ENCODE measurements at regions not wholly inside any gene's neighbourhood (a gene's known extent, or its start where the extent isn't known, plus 50 kb on each side); places are given as distances from the start of the nearest gene placed in this dataset.

DNA sequence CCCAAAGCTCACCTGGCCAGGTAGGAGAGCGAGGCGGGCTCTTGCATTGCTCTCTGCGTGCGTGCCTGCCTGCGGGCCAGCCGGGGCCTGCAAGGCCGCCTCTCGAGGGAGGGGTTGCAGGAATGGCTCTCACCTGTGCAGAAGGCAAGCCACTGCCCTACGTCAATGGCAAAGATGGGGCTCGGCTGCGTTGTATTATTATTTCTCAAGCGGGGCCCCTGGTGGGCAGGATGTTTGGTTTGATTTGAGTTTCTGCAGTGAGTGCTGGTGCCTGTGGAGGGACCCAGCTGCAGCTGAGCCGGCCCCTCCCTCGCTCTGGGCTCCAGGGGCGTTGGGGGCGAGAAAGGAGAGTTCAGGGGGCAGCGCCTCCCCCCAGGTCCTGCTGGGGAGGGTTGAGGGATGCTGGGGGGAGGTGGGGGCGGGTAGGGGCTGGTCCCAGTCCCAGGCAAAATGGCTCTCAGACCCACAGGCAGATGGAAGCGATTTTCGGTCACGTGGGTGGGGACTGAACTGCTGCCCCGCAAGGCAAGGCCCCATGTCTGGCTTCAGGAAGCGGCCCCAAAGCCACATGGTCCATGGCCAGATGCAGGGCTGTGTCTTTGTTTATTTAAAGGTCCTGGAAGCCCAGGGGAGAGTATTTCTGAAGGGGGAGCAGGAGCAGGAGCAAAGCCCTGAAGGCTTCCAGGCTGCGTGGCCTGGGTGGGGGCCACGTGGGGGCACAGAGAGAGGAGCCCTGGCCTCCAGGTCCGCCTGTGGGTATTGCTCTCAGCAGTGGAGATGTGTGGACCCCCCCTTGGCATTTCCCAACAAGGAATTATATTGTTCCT lies 338.8 kb downstream of the SEC14L1 start:
- no peak for FAIRE-seq

DNA sequence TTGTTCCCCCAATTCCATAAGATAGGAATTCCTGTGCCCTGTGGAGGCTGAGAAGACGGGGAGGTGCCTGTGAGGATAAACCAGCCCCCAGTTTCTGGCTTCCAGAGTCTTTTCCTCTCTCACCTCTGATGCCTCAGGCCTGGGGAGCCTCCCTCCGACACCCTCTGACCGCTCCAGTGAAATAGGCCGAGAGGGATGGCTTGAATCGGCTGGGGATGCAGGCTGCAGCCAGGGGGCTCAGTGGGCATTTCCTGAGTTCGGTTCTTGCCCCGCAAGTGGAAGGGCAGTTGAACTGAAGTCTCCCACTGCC lies 339.4 kb downstream of the SEC14L1 start:
- no peak for FAIRE-seq

DNA sequence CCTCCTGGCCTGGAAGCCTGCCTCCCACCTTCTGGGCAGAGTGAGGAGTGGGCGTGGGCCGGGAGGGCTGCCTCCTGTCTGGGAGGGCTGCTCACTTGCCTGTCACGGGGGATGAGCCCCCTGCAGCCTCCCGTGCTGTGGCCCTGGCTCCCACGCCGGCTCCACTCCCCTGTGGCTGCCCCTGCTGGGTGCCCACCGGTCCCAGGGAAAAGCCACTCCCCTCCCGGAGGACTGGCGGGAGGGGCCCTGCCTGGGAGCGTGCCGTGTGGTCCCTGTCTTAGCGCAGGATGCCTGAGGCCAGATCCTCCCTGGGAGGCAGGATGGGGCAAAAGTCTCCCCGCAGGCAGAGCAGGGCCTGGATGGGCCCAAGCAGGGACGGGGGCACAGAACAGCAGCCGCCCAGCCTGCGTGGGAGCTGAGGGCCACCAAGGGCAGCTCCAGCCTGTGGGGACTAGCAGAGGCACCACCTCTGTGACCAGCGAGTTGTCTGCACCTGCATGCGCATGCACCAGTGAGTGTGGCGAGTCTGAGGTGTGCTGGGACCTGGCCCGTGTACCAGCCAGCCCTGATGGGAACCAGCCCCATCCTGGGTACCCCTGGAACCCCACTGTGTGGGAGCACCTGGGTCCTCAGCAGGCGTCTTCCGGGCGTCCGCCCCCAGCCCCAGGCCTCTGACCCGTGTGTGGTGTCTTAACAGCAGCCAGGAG lies 339.9 kb downstream of the SEC14L1 start:
- no peak for FAIRE-seq

DNA sequence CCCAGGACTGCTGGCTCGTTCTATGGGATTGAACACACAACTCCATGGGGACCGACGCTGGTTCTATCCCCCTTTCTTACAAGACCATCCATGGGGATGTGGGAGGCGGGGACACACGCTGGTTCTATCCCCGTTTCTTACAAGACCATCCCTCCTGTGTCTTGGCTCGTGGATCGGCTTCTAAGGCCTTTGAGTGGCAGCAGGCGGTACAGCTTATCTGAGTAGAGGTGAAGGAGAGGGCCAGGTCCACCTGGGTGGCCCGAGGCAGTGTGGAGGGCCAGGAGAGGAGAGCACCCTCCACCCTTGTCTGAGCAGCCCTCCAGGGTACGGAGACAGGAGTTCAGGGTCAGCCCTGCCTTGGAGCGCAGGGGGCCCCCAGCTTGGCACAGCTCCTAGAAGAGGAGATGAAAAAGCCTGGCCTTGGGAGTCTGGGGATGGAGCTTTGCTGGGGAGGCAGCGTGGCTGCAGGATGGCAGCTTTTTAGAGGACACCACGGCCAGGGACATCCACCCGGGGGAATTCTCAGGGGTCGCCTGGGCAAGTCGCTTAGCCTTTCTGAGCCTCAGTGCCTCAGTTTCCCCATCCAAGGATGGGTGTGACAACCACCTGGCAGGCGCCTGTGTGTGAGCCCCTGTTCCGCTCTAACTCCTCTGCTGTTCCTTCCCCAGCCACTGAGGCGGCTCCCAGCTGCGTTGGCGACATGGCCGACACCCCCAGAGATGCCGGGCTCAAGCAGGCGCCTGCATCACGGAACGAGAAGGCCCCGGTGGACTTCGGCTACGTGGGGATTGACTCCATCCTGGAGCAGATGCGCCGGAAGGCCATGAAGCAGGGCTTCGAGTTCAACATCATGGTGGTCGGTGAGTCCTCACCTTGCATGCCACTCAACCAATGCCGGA lies 341.0 kb downstream of the SEC14L1 start:
- FAIRE-seq = no peak

DNA sequence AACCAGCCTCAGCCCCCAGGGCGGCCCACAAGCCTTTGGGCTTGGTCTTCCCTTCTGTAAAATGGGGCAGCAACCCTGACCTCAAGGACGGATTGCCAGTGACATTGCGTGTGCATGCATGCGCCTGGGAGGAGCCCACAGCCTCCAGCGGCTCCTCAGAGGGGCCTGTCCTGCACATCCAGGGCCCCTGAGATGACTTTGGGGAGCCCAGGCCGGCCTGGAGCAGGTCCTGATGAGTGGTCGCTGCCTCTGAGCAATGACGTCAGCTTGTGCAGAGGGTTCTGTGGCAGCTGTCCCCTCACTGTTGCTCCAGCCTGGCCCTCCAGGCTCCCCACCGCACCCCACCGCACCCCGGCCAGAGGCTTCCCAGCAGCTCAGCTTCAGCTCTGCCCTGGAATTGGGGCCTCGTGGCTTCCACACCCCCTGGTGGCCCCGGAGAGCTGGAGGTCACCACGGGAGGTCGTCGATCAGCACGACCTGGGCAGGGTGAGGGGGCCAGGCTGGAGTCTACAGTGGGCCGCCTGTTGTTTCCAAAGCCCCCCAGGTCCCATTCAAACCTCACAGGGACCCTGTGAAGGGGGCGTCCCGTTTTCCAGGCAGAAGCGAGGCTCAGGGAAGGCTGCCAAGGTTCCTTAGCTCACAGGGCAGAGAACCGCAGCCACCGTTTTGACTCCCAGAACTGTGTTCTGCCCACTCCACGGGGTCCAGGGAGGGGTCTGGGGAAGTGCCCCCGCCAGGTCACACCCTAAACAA lies 341.8 kb downstream of the SEC14L1 start:
- FAIRE-seq = no peak

DNA sequence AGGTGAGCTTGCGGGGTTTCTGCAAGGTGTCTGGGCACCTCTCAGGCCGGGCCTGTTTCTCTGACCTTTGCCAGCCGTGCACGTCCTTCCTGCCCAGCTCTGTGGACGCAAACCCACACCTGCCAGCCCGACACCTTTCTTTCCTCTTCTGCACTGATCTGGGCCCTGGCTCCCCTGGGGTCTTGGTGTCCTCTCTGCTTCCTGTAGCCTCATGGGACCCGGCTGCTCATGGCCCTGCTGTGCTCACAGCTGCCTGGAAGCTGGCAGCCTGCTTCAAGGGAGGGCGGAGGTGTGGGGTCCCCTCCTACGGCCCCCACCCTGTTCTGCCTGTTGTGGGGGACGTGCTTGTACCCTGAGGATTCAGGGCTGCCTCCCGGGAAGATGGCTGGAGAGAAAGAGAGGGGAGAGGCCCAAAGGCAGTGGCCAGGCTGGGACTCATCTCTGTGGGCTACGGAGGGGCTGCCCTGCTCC lies 342.4 kb downstream of the SEC14L1 start:
- FAIRE-seq = no peak

DNA sequence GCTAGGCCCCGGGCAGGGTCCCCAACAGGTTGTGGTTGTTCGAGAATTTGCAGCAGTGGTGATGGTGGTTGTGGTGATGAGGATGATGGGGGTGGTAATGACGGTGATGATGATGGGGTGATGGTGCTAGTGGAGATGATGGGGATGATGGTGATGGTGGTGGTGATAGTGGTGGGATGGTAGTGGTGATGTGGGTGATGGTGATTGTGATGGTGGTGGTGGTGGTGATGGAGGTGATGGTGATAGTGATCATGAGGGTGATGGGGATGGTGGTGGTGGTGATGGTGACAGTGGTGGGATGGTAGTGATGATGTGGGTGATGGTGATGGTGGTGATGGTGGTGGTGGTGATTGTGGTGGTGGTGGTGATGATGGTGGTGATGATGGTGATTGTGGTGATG lies 343.3 kb downstream of the SEC14L1 start:
- no peak for FAIRE-seq

DNA sequence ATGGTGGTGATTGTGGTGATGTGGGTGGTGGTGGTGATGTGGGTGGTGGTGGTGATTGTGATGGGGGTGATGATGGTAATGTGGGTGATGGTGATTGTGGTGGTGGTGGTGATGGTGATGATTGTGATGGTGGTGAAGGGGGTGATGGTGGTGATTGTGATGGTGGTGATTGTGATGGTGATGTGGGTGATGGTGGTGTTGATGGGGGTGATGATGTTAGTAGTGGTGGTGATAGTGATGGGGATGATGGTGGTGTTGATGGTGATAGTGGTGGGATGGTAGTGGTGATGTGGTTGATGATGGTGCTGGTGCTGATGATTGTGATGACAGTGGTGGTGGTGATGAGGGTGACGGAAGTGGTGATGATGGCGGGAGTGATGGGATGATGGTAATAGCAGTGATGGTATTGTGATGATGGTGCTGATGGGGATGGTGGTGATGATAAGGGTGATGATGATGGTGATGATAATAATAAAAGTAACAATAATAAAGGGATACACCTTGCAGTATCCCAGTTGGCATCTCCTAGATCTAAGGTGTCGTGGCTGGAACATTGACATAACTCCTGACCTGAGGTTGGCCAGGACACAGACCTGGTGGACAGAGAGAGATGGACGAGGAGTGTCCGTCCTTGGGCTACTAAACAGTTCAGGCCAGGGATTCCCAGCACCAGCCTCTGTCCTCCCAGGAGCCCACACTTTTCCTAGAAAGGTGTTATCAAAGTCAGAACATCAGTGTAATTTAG lies 344.5 kb downstream of the SEC14L1 start:
- no peak for FAIRE-seq

DNA sequence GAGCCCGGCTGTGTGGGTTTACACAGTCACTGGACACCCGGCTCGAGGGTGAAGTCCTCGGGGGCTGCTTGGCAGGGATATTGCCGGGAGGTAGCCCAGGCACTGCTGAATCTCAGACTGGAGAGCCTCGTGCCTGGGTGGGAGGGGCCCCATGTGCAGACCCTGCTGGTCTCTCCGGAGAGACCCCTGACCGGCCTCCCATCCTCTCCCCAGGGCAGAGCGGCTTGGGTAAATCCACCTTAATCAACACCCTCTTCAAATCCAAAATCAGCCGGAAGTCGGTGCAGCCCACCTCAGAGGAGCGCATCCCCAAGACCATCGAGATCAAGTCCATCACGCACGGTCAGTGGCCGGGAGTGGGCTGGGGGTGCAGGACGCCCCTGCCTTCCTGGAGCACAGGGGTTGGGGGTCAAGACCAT lies 346.5 kb downstream of the SEC14L1 start:
- FAIRE-seq = no peak

DNA sequence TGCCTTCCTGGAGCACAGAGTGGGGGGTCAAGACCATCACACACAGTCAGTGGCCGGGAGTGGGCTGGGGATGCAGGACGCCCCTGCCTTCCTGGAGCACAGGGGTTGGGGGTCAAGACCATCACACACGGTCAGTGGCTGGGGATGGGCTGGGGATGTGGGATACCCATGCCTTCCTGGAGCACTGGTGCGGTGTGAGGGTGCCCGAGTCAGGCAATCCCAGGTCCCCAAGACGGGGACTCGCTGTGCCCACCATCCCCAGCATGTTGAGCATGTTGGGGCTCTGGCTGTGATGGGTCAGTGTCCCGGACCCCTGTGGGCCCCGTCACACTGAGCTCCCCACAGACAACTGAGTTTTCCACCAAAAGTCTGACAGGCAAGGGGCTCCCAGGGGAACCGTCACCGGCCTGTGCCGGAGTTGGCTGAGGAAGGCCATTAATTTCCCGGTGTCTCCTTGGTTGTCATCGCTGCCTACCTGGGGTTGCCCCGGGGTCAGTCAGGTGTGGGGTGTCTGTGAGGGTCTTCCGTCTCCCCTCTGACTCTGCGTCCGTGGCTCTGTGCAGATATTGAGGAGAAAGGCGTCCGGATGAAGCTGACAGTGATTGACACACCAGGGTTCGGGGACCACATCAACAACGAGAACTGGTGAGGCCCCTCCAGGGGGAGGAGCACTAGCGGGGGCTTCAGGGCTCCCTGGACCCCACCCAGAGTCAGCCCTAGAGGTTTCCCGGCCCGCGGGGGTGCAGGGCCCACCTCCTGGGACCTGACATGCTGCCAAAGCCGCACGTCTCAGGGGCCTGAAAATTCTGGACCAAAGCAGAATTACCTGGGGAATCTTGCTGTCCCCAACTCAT lies 347.1 kb downstream of the SEC14L1 start:
- FAIRE-seq = no peak

DNA sequence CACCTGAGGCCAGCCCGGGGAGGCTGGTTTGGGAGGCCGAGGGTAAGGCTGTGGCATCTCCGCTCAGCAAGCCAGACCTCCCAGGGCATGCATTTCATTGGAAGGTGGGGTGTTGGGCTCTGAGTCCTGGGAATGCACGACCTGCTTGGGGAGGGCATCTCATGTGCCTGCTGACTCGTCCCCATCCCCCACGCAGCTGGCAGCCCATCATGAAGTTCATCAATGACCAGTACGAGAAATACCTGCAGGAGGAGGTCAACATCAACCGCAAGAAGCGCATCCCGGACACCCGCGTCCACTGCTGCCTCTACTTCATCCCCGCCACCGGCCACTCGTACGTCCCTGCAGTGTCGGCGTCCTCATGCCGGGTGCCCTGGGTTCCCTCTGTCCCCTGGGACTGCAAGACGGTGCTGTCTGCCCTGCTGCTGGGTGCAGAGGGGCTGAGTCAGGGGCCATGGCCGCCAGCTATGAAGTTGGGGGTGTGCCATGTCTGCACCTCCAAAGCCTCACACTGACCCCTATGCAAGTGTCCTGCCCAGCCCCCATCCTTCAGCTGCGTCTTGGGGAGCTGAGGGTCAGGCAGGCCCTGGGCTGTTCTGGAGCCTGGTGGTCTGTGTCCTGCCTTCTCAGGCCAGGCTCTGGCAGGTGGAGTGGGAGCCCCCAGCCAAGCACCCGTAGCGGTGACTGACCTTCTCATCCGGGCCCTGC lies 347.9 kb downstream of the SEC14L1 start:
- no peak for FAIRE-seq

DNA sequence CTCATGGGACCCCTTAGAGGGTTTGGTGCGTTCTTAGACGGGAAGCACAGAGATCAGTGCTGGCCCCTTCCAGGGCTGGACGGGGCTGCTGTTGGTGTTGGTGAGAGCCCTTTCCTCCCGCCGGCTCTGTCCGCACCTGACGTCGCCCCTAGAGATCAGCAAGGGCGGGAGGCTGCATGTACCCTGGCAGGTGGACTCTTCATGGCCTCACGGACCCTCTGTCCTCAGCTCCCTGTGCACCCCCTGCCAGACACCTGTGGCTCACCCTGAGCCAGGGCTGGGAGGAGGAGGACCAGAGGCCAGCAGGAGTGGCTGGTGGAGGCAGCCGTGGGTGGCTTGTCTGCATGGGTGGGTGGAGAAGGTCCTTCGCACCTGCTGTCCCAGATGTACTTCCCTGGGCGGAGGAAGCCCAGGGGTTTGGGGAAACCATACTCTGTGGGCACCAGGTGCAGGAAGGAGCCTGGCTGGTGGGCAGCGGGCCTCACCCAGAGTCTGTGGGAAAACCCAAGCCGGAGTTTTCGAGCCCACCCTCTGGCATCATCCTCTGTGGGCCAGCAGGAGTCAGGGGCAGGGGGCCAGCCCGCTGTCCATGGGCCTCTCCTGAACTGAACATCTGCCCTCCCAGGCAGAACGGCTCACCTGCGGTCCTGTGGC lies 348.6 kb downstream of the SEC14L1 start:
- no peak for FAIRE-seq

DNA sequence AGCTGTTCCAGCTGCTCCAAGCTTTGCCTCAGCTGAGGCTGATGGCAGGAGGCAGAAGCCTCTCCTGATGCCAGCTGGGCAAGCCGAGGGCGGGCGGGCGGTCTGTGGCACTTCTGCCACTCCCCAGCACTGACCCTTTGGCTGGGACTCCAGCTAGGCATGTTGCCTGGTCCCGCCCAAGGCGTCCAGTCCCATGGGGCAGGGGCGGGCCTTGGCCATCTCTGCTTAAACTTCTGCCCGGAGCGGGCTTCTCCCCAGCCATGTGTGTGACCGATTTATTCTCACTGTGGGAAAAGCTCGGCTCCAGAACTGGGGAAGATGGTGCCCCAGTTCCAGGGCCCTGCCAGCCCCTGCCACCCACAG lies 349.1 kb downstream of the SEC14L1 start:
- no peak for FAIRE-seq

DNA sequence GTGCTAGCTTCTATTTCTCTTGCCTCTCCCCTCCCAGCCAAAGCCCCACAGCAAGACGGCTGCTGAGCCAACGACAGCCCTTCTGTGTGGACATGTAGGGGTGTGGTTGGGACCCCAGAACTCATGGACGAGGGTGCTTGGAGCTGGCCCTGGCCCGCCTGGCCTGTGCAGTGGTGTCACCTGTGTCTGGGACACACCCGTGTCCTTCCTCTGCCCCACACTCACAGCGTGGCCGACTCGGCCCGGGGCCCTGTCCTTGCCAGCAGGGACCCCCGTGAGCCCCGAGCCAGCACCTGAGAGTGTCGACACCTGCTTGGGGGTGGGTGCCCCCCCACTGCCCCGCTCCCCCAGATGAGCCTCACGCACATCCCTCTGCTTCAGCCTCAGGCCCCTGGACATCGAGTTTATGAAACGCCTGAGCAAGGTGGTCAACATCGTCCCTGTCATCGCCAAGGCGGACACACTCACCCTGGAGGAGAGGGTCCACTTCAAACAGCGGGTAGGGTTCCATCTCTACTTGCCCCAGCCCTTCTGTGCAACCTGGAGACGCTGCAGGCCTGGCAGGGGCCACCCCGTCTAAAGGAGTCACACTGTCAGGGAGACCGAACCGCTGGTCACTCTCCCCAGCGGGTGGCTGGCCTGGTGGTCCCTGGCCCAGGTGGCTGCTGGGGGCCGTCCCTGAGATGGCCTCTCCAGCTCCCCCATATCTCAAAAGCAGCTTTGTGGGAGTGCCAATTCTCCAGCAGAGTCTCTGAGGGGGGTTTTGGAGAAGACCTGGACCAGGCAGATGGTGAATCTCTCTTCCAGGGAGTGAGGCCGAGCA lies 349.8 kb downstream of the SEC14L1 start:
- no peak for FAIRE-seq

DNA sequence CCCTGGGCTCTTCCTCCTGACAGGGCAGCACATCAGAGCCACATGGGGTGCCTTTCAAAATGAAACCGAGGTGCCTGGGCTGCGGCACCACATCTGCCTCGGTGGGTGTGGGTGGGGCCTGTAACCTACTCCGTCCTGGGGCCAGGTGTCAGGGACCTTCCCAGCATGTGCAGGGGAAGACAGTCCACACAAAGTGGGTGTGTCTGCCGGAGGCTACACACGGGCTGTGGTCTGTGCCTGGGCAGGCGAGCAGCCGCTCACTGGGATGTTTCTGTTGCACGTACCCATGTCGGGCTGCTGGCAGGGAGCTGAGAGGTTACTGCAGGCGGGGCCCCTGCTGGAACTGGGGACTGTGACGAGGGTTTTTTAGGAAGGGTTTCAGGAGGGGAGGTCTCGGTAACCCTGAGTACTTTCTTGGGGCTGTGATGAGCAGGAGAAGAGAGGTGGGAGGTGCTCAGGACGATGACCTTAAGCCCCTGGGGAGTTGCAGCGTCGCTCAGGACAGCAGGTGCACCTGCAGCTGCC lies 351.2 kb downstream of the SEC14L1 start:
- no peak for FAIRE-seq

DNA sequence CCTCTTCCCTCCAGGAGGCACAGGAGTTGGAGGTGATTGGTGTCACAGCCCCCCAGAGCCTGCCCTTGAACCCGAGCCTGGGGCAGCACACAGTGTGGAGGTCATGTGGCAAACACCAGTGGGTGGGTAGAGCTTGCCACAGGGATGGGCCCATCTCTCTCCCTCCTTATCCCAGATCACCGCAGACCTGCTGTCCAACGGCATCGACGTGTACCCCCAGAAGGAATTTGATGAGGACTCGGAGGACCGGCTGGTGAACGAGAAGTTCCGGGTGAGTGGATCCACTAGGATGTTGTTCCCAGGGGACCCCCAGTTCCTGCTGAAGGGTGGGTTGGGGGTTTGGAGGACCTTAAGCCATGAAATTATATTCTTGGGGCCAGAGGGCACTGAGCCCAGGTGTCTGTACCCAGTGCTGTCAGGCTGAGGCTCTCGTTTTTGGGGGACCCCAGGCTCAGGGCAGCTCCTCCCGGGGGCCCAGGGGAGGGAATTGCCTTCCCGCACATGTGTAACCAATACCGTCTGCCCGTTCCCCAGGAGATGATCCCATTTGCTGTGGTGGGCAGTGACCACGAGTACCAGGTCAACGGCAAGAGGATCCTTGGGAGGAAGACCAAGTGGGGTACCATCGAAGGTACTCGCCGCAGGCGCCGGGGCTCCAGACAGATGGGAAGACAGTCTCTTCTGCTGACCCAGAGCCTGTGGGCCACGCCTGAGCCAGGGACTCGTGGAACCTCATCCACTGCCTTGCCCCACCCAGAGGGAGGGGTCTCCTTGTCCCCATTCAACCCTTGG lies 351.9 kb downstream of the SEC14L1 start:
- FAIRE-seq = no peak

DNA sequence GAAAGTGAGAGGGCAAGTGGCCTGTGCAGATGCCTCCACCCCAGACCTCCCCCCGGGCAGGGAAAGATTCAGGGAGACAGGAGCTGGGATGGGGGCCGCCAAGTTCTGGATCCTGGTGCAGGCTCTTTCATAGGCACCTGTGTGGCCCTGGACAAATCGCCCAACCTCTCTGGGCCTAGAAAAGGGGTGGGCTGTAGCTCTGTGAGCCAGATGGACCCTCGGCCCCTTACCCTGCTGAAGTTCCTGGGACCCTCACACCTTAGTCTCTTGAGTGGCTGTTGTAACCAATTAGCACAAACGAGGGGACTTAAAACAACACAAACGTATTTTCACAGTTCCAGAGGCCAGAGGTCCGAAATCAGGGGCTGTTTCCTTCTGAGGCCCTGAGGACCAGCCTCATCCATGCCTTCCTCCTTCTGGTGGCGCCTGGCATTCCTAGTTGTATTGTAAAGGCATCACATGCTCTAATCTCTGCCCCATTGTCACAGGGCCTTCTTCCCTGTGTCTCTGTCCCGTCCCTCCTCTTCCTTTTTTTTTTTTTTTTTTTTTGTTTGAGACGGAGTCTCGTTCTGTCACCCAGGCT lies 352.6 kb downstream of the SEC14L1 start:
- FAIRE-seq = no peak

Data from islet of Langerhans (tissue), 1 donor.